ENCODE measurements at regions not wholly inside any gene's neighbourhood (a gene's known extent, or its start where the extent isn't known, plus 50 kb on each side); places are given as distances from the start of the nearest gene placed in this dataset.

GRCh38 chr7:116145245-116145852 lies 65.0 kb upstream of the TES start:
- no peak for DNase-seq (ENCODE audit: low spot score)

DNA sequence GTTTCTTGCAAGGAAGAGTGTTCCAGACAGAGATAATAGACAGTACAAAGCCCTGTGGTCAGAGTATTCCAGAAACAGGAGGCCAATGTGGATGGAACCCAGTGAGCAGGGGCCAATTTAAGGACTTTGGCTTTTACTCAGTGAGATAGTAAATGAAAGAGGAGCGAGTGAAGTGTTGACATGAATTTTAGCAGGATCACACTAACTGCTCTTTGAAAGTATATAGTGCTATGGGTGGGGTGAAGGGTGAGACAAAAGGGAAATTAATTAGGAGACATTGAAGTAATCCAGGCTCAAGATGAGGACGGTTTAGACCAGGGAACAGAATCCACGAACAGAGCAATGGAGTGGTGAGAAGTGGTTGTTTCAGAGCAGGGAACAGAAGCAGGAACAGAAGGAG lies 62.2 kb upstream of the TES start:
- DNase-seq (ENCODE audit: low spot score) = no peak

DNA sequence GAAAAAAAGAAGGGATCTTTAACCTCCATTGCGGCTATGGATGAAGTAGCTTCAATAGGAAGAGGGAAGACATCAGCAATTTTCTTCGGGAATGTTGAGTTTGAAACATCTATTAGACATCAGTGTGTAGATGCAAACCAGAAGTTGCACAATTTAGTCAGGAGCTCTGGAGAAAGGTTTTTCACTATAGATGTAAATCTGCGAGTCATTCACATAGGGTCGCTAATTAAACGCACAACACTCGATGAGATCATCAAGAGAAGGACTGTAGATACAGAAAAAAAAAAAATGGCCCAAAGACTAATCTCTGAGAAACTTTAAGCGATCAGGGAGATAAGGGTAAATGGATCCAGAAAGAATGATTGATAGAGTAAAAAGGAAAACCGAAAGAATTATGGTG lies 61.7 kb upstream of the TES start:
- DNase-seq (ENCODE audit: low spot score) = no peak

DNA sequence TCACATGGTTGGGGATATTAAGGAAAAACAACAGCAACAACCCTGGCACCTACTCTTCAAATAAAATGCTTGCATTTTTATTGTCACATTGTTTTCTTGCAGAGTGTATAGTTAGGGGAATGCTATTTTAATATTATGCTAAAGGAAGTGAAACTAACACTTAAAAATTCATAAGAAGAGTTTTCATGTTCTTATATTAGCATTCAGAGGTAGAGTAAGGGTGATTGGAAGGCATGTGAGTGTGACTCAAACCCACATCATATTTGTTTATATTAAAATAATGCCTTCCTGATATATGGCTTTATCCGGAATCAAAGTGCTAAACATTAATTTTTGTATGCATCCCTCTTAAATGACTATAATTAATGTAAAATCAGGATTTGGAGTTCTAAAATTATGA lies 59.8 kb upstream of the TES start:
- no peak for DNase-seq (ENCODE audit: low spot score)

DNA sequence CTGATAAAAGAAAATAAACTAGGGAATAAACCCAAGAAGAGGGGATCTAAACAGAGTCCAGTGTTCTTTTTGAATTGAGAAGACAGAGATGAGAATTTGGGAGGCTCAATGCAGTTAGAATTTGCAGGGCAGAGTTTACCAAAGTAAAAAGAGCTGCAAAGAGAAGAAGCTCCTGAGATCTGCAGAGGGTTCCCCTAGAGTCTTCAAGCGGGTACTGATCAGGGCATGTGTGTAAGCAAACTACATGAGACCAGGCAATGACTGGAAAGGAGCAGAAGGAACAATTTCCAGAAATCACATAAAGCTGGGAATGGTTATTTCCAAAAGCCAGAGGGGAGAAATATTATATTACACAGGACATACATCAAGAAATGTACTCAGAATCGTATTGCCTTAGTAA lies 58.1 kb upstream of the TES start:
- DNase-seq (ENCODE audit: low spot score) = no peak

- DNase-seq (ENCODE audit: low spot score) = no peak
Measured at GRCh38 chr7:116153050-116153449, 57.3 kb upstream of the TES start.

DNA sequence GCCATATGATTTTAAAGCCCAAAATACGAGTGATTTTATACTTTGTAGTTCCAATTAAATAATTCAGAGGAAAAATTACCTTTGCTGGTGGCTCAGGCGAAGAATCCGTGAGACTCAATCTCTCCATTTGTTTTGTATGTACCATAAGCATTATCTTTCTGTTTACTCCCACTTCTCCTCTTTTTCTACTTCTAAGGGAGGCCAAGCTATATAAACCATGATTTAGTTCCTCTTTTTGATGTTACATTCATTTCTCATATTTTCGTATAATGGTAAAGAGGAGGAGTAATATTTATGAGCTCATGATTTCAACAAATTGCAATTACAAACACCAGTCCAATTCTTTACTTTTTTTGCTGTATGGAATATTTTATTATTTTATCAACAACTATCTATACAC lies 50.6 kb upstream of the TES start:
- DNase-seq (ENCODE audit: low spot score) = no peak
